ENCODE measurements at regions not wholly inside any gene's neighbourhood (a gene's known extent, or its start where the extent isn't known, plus 50 kb on each side); places are given as distances from the start of the nearest gene placed in this dataset.
A peak's percentile ranks its signal among the peaks of the same experiment; 100 is the strongest.

- H3K9me3 ChIP-seq: no peaks in the 10 kb centered on the region
- H3K4me3 ChIP-seq: no peak overlapping the region
- intact Hi-C loops (cut with DNase I): no loop called here
- no peaks in the 10 kb centered on the region for H3K36me3 ChIP-seq
- ATAC-seq: no peak
- no peak overlapping the region for H3K27ac ChIP-seq
- TF ChIP-seq, protein P1, sequence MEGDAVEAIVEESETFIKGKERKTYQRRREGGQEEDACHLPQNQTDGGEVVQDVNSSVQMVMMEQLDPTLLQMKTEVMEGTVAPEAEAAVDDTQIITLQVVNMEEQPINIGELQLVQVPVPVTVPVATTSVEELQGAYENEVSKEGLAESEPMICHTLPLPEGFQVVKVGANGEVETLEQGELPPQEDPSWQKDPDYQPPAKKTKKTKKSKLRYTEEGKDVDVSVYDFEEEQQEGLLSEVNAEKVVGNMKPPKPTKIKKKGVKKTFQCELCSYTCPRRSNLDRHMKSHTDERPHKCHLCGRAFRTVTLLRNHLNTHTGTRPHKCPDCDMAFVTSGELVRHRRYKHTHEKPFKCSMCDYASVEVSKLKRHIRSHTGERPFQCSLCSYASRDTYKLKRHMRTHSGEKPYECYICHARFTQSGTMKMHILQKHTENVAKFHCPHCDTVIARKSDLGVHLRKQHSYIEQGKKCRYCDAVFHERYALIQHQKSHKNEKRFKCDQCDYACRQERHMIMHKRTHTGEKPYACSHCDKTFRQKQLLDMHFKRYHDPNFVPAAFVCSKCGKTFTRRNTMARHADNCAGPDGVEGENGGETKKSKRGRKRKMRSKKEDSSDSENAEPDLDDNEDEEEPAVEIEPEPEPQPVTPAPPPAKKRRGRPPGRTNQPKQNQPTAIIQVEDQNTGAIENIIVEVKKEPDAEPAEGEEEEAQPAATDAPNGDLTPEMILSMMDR (IDR thresholded peaks at IDR 0.05): no peak
- H3K4me1 ChIP-seq: peaks cover 14% of the 10 kb centered on the region
- no peaks in the 10 kb centered on the region for H3K27me3 ChIP-seq (ENCODE audit: low read depth)
- DNase-seq: no peak
These were observed 133.2 kb upstream of the DPH6 start for GRCh38 chr15:35679186-35679585.

- H3K27ac ChIP-seq: no peak overlapping the region
- no peak overlapping the region for H3K4me3 ChIP-seq
- no peak for ATAC-seq
- no peaks in the 10 kb centered on the region for H3K4me1 ChIP-seq
- no peaks in the 10 kb centered on the region for H3K36me3 ChIP-seq
- H3K27me3 ChIP-seq (ENCODE audit: low read depth): no peaks in the 10 kb centered on the region
- intact Hi-C loops (cut with DNase I): no loop called here
- no peak for DNase-seq
- TF ChIP-seq, protein P1 (IDR thresholded peaks at IDR 0.05): no peak
- no peaks in the 10 kb centered on the region for H3K9me3 ChIP-seq
These were observed 135.0 kb upstream of the DPH6 start for GRCh38 chr15:35680951-35681350.

DNA sequence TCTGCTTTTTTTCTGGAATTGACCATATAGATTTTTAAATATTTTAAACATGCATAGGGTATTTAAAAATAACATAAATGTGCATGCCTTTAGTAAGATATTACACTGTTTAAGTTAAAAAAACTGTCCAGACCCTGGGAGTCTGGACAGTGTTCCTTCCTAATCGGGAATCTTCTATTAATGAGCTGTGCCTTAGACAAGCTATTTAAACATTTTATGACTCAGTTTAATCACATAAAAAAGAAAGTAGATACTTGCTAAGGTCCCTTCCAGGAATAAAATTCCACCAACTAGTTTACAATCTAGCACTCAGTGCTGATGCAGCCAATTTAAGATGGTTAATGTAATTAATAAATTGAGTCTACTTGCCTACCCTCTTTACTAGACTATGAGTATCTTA, 140.4 kb upstream of the DPH6 start:
- Histone ChIP-seq H3K4me1 (peaks cover 11% of the 10 kb centered on the region), H3K36me3 (no peaks in the 10 kb centered on the region), H3K9me3 (no peaks in the 10 kb centered on the region), H3K27ac (no peak overlapping the region), H3K27me3 (ENCODE audit: low read depth) (no peaks in the 10 kb centered on the region), H3K4me3 (no peak overlapping the region)
- TF ChIP-seq, protein P1 (IDR thresholded peaks at IDR 0.05): no peak
- DNase-seq: no peak
- intact Hi-C loops (cut with DNase I): no loop called here
- no peak for ATAC-seq

DNA sequence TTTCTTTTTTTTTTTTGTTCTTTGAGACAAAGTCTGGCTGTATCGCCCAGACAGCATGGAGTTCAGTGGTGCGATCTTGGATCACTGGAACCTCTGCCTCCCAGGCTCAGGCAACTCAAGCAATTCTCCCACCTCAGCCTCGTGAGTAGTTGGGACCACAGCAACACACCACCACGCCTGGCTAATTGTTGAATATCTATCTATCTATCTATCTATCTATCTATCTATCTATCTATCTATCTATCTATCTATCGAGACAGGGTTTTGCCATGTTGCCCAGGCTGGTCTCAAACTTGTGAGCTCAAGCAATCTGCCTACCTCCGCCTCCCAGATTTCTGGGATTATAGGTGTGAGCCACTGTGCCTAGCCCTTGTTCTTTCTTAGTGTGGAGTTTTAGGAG, 143.3 kb upstream of the DPH6 start:
- TF ChIP-seq, protein P1 (IDR thresholded peaks at IDR 0.05): no peak
- no peak for ATAC-seq
- no peaks in the 10 kb centered on the region for H3K36me3 ChIP-seq
- no peak overlapping the region for H3K27ac ChIP-seq
- DNase-seq: no peak
- H3K4me1 ChIP-seq: peaks cover 32% of the 10 kb centered on the region
- intact Hi-C loops (cut with DNase I): no loop called here
- H3K9me3 ChIP-seq: no peaks in the 10 kb centered on the region
- no peak overlapping the region for H3K4me3 ChIP-seq
- no peaks in the 10 kb centered on the region for H3K27me3 ChIP-seq (ENCODE audit: low read depth)

- no peak for ATAC-seq
- no peaks in the 10 kb centered on the region for H3K36me3 ChIP-seq
- no peaks in the 10 kb centered on the region for H3K9me3 ChIP-seq
- intact Hi-C loops (cut with DNase I): no loop called here
- H3K4me3 ChIP-seq: no peak overlapping the region
- peak overlapping the region; percentile 73 for H3K27ac ChIP-seq
- H3K4me1 ChIP-seq: peaks cover 32% of the 10 kb centered on the region
- H3K27me3 ChIP-seq (ENCODE audit: low read depth): no peaks in the 10 kb centered on the region
- TF ChIP-seq, protein P1 (IDR thresholded peaks at IDR 0.05): no peak
- DNase-seq: no peak
These were observed 144.1 kb upstream of the DPH6 start for GRCh38 chr15:35690089-35690488.

DNA sequence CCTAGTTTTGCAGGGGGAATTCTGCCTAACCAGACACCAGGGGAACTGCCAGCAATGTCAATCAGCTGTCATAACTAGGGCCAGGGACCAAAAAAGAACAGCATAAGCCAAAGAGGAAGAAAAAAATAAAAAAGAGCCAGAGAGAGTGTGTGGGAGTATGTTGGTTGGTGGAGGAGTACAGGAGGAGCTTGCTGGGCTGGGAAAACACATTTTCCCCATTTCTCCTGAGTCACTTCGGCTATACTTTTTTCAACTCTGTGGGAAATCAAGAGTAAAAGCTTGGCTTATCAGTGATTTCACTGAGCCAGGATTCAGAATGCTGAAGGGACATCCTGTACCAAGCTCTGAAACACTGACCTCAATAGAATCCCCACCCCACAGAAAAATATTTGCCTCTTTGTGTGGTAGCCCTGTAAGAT, 144.7 kb upstream of the DPH6 start:
- no peaks in the 10 kb centered on the region for H3K36me3 ChIP-seq
- no peak for DNase-seq
- intact Hi-C loops (cut with DNase I): no loop called here

More for the DNA sequence above, 144.7 kb upstream of the DPH6 start:
- H3K27me3 ChIP-seq (ENCODE audit: low read depth): no peaks in the 10 kb centered on the region
- peaks cover 32% of the 10 kb centered on the region for H3K4me1 ChIP-seq
- peak; percentile 58 to 79 for ATAC-seq
- no peaks in the 10 kb centered on the region for H3K9me3 ChIP-seq
- TF ChIP-seq, protein P1 (IDR thresholded peaks at IDR 0.05): no peak
- H3K27ac ChIP-seq: peak overlapping the region; percentile 73
- H3K4me3 ChIP-seq: no peak overlapping the region
